ENCODE measurements at regions not wholly inside any gene's neighbourhood (a gene's known extent, or its start where the extent isn't known, plus 50 kb on each side); places are given as distances from the start of the nearest gene placed in this dataset.

GRCh38 chr3:181940703-181941102 lies 229.0 kb downstream of the SOX2 start:
- no peak for TF ChIP-seq CTCF (IDR thresholded peaks at IDR 0.05; ENCODE audit: insufficient read depth, low read length)
- TF ChIP-seq GABPA (IDR thresholded peaks at IDR 0.05; ENCODE audit: low read depth) = no peak
- no peak for TF ChIP-seq REST (IDR thresholded peaks at IDR 0.05; ENCODE audit: insufficient replicate concordance, low read depth)

Data from HL-60 (cell line).